BE2C (cell line): ENCODE measurements at regions not wholly inside any gene's neighbourhood (a gene's known extent, or its start where the extent isn't known, plus 50 kb on each side); places are given as distances from the start of the nearest gene placed in this dataset.
"Not testable (repeated sequence)": the region's sequence is repeated elsewhere in the genome, so short reads cannot be mapped to it uniquely, and the experiment has no call there.

ENCODE experiments used
- DNase-seq: peaks from one replicate; pipeline ENCODE4 v3.0.0-alpha.2; 2020
- H3K27me3 ChIP-seq: fragments of 250-450 bp; sonication (Bioruptor Pico); 2 replicates; pipeline ENCODE4 v1.5.1; 2020; ENCODE audit warnings: mild to moderate bottlenecking
- H3K36me3 ChIP-seq: fragments of 250-450 bp; sonication (Bioruptor Pico); 2 replicates; pipeline ENCODE4 v1.5.1; 2020; ENCODE audit warnings: mild to moderate bottlenecking
- H3K4me1 ChIP-seq: fragments of 250-450 bp; sonication (Bioruptor Pico); 2 replicates; pipeline ENCODE4 v1.5.1; 2020
- H3K4me3 ChIP-seq: 2 replicates; pipeline ENCODE4 v1.5.1; 2011; ENCODE audit warnings: low read depth, low read length
- H3K9me3 ChIP-seq: fragments of 250-450 bp; sonication (Bioruptor Pico); 2 replicates; pipeline ENCODE4 v1.5.1; 2020
- CTCF ChIP-seq: IDR thresholded peaks from 2 replicates; pipeline ENCODE4 v1.5.1; 2012; ENCODE audit warnings: mild to moderate bottlenecking, low read depth, low read length

DNA sequence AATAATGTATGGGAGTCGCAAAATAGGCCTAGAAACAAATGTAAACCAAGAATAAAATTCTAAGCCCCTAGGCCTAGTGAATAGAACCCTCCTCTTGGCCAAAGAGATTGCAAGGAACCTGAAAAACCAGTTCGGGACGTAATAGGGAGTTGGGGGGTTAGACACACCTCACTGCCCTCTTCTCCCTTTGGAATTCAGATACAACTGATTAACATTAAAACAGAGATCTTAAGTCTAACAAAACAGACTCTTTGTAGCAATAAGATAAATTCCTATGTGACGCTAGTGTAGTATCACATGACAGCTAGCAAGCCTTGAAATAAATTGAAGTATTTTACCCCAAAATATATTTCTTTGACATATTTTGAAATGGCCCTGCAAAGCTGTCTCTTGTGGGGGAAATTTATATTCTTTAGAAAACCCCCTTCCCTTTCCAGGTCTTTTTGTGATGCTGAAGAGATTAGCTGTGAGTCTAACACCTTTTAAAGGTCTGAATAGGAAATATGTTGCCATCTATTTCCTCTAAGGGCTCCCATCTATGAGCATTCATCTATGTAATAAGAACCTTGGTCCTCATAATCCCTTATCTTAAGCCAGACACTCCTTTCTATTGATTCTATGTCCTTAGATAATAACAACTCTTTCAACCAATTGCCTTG is 623.4 kb upstream of the NRG3 start:
- no peaks in the 10 kb centered on the region for H3K27me3 ChIP-seq
- TF ChIP-seq CTCF, result no peak
- no peaks in the 10 kb centered on the region for H3K4me1 ChIP-seq
- H3K9me3 ChIP-seq, result no peaks in the 10 kb centered on the region
- H3K36me3 ChIP-seq, result no peaks in the 10 kb centered on the region
- DNase-seq, result no peak
- H3K4me3 ChIP-seq, result no peak overlapping the region

- H3K4me1 ChIP-seq, H3K36me3 ChIP-seq, H3K27me3 ChIP-seq, H3K9me3 ChIP-seq, DNase-seq, H3K4me3 ChIP-seq: not testable (repeated sequence)
Observed at GRCh38 chr10:81264991-81265390, 610.0 kb upstream of the NRG3 start.

- Histone ChIP-seq H3K4me3 (no peak overlapping the region), H3K27me3 (no peaks in the 10 kb centered on the region), H3K36me3 (no peaks in the 10 kb centered on the region), H3K9me3 (no peaks in the 10 kb centered on the region), H3K4me1 (no peaks in the 10 kb centered on the region)
- no peak for DNase-seq
- TF ChIP-seq CTCF, result no peak
Observed at GRCh38 chr10:81270051-81270450, 604.9 kb upstream of the NRG3 start.

DNA sequence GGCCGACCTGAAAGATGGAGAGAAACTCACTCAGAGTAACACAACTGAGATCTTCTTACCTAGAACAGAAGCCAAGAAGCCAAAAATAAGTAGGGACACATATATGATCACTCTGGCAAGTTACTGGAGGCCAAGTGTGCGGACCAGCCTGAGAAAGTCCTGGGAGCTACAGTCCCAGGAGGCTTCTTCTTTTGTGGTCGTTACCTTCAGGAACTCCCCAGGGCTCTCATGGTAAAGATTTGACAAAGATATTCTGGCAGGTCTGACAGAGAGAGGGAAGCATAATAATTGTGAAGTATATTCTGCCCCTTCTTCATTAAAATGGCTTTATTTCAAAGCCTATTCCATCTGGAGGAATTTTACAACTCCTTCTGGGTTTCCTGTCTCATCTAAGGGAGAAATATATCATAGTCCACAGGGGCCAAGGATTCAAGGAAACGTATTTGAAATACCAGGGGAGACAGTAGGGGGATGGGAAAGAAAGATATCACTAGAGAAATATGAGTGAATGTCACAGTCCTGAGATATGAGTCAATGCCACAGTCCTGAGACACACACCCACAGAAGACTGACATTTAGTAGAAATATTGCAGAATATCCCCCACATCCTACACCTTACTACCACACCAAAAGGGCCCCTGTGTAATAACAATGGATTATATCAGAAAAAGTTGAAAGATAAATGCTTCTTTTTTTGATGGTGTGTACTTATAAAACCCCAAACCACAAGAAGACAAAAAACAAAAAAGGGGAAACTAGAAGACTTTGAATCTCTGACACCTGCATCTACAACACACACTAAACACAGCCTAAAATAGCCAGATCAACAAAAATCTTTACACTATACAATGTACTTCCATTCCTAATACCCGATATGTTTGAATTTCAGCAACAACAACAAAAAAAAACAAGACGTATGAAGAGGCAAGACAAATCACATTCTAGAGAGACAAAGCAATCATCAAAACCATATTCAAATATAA is 594.2 kb upstream of the NRG3 start:
- TF ChIP-seq CTCF, result no peak
- no peaks in the 10 kb centered on the region for H3K27me3 ChIP-seq
- H3K4me3 ChIP-seq, result no peak overlapping the region
- H3K36me3 ChIP-seq, result no peaks in the 10 kb centered on the region
- no peaks in the 10 kb centered on the region for H3K4me1 ChIP-seq
- DNase-seq, result no peak
- H3K9me3 ChIP-seq, result no peaks in the 10 kb centered on the region

DNA sequence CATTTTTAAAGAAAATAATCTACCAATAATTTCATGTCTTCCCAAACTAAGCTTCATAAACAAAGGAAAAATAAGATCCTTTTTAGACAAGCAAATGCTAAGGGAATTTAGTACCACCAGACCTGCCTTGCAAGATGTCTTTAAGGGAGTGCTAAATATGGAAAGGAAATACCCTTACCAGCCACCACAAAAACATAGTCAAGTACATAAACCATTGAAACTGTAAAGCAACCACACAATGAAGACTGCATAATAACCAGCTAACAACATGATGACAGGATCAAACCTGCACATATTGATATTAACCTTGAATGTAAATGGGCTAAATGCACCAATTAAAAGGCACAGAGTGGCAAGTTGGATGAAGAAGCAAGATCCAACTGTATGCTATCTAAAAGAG is 586.5 kb upstream of the NRG3 start:
- TF ChIP-seq CTCF, result no peak
- DNase-seq, result no peak
- H3K9me3 ChIP-seq, result no peaks in the 10 kb centered on the region
- H3K27me3 ChIP-seq, result no peaks in the 10 kb centered on the region
- H3K4me1 ChIP-seq, result no peaks in the 10 kb centered on the region
- no peaks in the 10 kb centered on the region for H3K36me3 ChIP-seq
- H3K4me3 ChIP-seq, result no peak overlapping the region

DNA sequence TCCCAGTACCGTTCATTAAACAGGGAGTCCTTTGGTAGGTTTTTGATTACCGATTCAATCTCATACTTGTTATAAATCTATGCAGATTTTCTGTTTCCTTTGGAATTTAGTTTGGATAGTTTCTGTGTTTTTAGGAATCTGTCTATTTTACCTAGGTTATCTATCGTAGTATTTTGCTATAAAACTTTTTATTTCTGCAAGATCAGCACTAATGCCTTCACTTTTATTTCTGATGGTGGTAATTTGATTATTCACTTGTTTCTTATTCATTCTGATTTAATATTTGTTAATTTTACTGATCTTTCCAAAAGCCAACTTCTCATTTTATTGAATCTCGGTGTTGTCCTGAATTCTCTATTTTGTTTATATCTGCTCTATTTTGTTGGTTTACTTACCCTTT is 577.7 kb upstream of the NRG3 start:
- TF ChIP-seq CTCF, result no peak
- H3K4me3 ChIP-seq, result no peak overlapping the region; the same call in 1 of the 2 replicates
- no peaks in the 10 kb centered on the region for H3K4me1 ChIP-seq
- no peaks in the 10 kb centered on the region for H3K36me3 ChIP-seq
- DNase-seq, result no peak
- no peaks in the 10 kb centered on the region for H3K27me3 ChIP-seq
- H3K9me3 ChIP-seq, result no peaks in the 10 kb centered on the region
